GM23338 (cell line): ENCODE measurements at regions not wholly inside any gene's neighbourhood (a gene's known extent, or its start where the extent isn't known, plus 50 kb on each side); places are given as distances from the start of the nearest gene placed in this dataset.
"Not testable (repeated sequence)": the region's sequence is repeated elsewhere in the genome, so short reads cannot be mapped to it uniquely, and the experiment has no call there.

Experiments used
- CREB1 ChIP-seq: fragments of 250-450 bp; sonication (Bioruptor Pico); IDR thresholded peaks from 2 replicates; pipeline ENCODE4 v1.5.0; 2020; ENCODE audit warnings: low read depth, mild to moderate bottlenecking, moderate library complexity
- EZH2 ChIP-seq: fragments of 200-600 bp; sonication (generic); IDR thresholded peaks from one replicate; pipeline ENCODE4 v1.8.0; 2017; ENCODE audit warnings: antibody characterized with exemption, mild to moderate bottlenecking, low read depth; ENCODE audit not compliant: unreplicated experiment
- EZH2phosphoT487 ChIP-seq: fragments of 200-600 bp; sonication (generic); IDR thresholded peaks from one replicate; pipeline ENCODE4 v1.8.1; 2018; ENCODE audit warnings: antibody characterized with exemption; ENCODE audit not compliant: unreplicated experiment
- JUNB ChIP-seq: IDR thresholded peaks from one replicate; pipeline ENCODE4 v1.6.1; 2016; ENCODE audit warnings: antibody characterized with exemption; ENCODE audit not compliant: unreplicated experiment
- POLR2AphosphoS5 ChIP-seq: IDR thresholded peaks from 2 replicates; pipeline ENCODE4 v1.6.1; 2016; ENCODE audit warnings: antibody characterized with exemption, low read depth
- ZNF331 ChIP-seq: fragments of 250-450 bp; sonication (Bioruptor Pico); IDR thresholded peaks from 2 replicates; pipeline ENCODE4 v1.5.0; 2020; ENCODE audit warnings: low read depth, mild to moderate bottlenecking, moderate library complexity
- TF ChIP-seq, protein P1 (sequence below), 2 experiments: fragments of 200-600 bp in 1 of 2; sonication (generic) in 1 of 2; conservative IDR thresholded peaks; 2 replicates each; pipeline versions ENCODE4 v1.5.1 to v1.6.1; 2016 to 2017; ENCODE audit warnings: antibody characterized with exemption in 2 of 2, low read depth in 2 of 2, mild to moderate bottlenecking in 2 of 2, moderate library complexity in 1 of 2
- TF ChIP-seq, protein P2 (sequence below): IDR thresholded peaks from one replicate; pipeline ENCODE4 v1.6.1; 2018; ENCODE audit warnings: antibody characterized with exemption; ENCODE audit not compliant: unreplicated experiment
- TF ChIP-seq, protein P3 (sequence below): IDR thresholded peaks from 2 replicates; pipeline ENCODE4 v1.6.1; 2016; ENCODE audit warnings: antibody characterized with exemption

DNA sequence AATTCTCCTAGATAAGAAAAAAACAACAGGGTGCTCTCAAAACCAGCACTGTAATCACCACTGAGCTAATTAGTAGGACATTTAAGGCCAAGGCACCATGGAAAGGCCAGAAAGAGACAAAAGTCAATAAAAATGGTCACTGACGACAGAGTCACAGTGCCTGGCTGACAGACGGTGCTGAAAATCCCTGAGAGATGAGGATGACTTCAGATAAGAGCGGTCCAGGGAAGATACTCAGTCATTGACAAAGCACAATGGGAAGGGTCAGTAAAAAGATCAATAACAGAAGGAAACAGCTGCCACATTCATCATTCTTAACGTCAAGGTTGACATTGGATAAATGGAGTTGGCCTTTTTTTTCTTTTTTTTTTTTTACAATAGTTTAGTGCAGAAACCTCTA is 261.0 kb downstream of the SPATA31A1 start:
- TF ChIP-seq, protein P1, sequence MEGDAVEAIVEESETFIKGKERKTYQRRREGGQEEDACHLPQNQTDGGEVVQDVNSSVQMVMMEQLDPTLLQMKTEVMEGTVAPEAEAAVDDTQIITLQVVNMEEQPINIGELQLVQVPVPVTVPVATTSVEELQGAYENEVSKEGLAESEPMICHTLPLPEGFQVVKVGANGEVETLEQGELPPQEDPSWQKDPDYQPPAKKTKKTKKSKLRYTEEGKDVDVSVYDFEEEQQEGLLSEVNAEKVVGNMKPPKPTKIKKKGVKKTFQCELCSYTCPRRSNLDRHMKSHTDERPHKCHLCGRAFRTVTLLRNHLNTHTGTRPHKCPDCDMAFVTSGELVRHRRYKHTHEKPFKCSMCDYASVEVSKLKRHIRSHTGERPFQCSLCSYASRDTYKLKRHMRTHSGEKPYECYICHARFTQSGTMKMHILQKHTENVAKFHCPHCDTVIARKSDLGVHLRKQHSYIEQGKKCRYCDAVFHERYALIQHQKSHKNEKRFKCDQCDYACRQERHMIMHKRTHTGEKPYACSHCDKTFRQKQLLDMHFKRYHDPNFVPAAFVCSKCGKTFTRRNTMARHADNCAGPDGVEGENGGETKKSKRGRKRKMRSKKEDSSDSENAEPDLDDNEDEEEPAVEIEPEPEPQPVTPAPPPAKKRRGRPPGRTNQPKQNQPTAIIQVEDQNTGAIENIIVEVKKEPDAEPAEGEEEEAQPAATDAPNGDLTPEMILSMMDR (conservative IDR thresholded peaks at IDR 0.05; ENCODE audit: low read depth in 2 of 2) = not testable (repeated sequence)
- TF ChIP-seq EZH2; ZNF331 (CRISPR knock-in tag); JUNB; POLR2AphosphoS5; EZH2phosphoT487; CREB1 (CRISPR knock-in tag): not testable (repeated sequence)
- TF ChIP-seq, protein P2, sequence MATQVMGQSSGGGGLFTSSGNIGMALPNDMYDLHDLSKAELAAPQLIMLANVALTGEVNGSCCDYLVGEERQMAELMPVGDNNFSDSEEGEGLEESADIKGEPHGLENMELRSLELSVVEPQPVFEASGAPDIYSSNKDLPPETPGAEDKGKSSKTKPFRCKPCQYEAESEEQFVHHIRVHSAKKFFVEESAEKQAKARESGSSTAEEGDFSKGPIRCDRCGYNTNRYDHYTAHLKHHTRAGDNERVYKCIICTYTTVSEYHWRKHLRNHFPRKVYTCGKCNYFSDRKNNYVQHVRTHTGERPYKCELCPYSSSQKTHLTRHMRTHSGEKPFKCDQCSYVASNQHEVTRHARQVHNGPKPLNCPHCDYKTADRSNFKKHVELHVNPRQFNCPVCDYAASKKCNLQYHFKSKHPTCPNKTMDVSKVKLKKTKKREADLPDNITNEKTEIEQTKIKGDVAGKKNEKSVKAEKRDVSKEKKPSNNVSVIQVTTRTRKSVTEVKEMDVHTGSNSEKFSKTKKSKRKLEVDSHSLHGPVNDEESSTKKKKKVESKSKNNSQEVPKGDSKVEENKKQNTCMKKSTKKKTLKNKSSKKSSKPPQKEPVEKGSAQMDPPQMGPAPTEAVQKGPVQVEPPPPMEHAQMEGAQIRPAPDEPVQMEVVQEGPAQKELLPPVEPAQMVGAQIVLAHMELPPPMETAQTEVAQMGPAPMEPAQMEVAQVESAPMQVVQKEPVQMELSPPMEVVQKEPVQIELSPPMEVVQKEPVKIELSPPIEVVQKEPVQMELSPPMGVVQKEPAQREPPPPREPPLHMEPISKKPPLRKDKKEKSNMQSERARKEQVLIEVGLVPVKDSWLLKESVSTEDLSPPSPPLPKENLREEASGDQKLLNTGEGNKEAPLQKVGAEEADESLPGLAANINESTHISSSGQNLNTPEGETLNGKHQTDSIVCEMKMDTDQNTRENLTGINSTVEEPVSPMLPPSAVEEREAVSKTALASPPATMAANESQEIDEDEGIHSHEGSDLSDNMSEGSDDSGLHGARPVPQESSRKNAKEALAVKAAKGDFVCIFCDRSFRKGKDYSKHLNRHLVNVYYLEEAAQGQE = not testable (repeated sequence)
- TF ChIP-seq, protein P3, sequence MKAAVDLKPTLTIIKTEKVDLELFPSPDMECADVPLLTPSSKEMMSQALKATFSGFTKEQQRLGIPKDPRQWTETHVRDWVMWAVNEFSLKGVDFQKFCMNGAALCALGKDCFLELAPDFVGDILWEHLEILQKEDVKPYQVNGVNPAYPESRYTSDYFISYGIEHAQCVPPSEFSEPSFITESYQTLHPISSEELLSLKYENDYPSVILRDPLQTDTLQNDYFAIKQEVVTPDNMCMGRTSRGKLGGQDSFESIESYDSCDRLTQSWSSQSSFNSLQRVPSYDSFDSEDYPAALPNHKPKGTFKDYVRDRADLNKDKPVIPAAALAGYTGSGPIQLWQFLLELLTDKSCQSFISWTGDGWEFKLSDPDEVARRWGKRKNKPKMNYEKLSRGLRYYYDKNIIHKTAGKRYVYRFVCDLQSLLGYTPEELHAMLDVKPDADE = not testable (repeated sequence)
